HEK293T (cell line): ENCODE measurements at regions not wholly inside any gene's neighbourhood (a gene's known extent, or its start where the extent isn't known, plus 50 kb on each side); places are given as distances from the start of the nearest gene placed in this dataset.

Experiments used
- CTCF ChIA-PET: fragments of 350-600 bp; formaldehyde crosslinking; extraction: SDS; loops from one replicate; lab custom pipeline; 2021; ENCODE audit warnings: antibody characterized with exemption, inconsistent platforms; lab: Yijun Ruan, JAX
- POLR2A ChIA-PET: fragments of 350-600 bp; formaldehyde crosslinking; extraction: SDS; loops from one replicate; lab custom pipeline; 2020; ENCODE audit warnings: antibody characterized with exemption, inconsistent platforms; lab: Yijun Ruan, JAX
- DNase-seq: peaks from one replicate; pipeline ENCODE4 v3.0.0; 2012; ENCODE audit warnings: mixed read lengths; ENCODE audit errors: extremely low spot score
- ARNT ChIP-seq: fragments of 450-650 bp; IDR thresholded peaks from 2 replicates; pipeline ENCODE4 v1.6.1; 2017; ENCODE audit warnings: mild to moderate bottlenecking
- BHLHE40 ChIP-seq: fragments of 450-650 bp; IDR thresholded peaks from 2 replicates; pipeline ENCODE4 v1.6.1; 2016; ENCODE audit warnings: mild to moderate bottlenecking, moderate library complexity, borderline replicate concordance
- CTBP1 ChIP-seq: fragments of 450-650 bp; IDR thresholded peaks from 2 replicates; pipeline ENCODE4 v1.6.1; 2016; ENCODE audit warnings: borderline replicate concordance
- ELF4 ChIP-seq: fragments of 450-650 bp; IDR thresholded peaks from 2 replicates; pipeline ENCODE4 v1.6.1; 2017; ENCODE audit warnings: antibody characterized with exemption
- FOXA1 ChIP-seq: fragments of 450-650 bp; IDR thresholded peaks from 2 replicates; pipeline ENCODE4 v1.6.1; 2016; ENCODE audit warnings: mild to moderate bottlenecking
- FOXK2 ChIP-seq: fragments of 450-650 bp; IDR thresholded peaks from 2 replicates; pipeline ENCODE4 v1.6.1; 2016; ENCODE audit warnings: mild to moderate bottlenecking
- FOXM1 ChIP-seq: fragments of 450-650 bp; IDR thresholded peaks from 2 replicates; pipeline ENCODE4 v1.6.1; 2017; ENCODE audit warnings: mild to moderate bottlenecking, borderline replicate concordance
- HDGF ChIP-seq: fragments of 450-650 bp; IDR thresholded peaks from 2 replicates; pipeline ENCODE4 v1.6.1; 2017; ENCODE audit warnings: antibody characterized with exemption, borderline replicate concordance
- L3MBTL2 ChIP-seq: fragments of 450-650 bp; conservative IDR thresholded peaks from 2 replicates; pipeline ENCODE4 v1.6.1; 2016; ENCODE audit warnings: mild to moderate bottlenecking
- LEF1 ChIP-seq: fragments of 450-650 bp; IDR thresholded peaks from 2 replicates; pipeline ENCODE4 v1.6.1; 2017; ENCODE audit warnings: mild to moderate bottlenecking, borderline replicate concordance
- NFRKB ChIP-seq: fragments of 450-650 bp; IDR thresholded peaks from 2 replicates; pipeline ENCODE4 v1.6.1; 2016; ENCODE audit warnings: mild to moderate bottlenecking, moderate library complexity
- PKNOX1 ChIP-seq: fragments of 450-650 bp; IDR thresholded peaks from 2 replicates; pipeline ENCODE4 v1.6.1; 2016
- SP1 ChIP-seq: fragments of 450-650 bp; IDR thresholded peaks from 2 replicates; pipeline ENCODE4 v1.6.1; 2017
- SUZ12 ChIP-seq: fragments of 450-650 bp; IDR thresholded peaks from 2 replicates; pipeline ENCODE4 v1.6.1; 2016; ENCODE audit warnings: mild to moderate bottlenecking
- TARDBP ChIP-seq: fragments of 450-650 bp; IDR thresholded peaks from 2 replicates; pipeline ENCODE4 v1.6.1; 2016
- ZNF384 ChIP-seq: fragments of 450-650 bp; IDR thresholded peaks from 2 replicates; pipeline ENCODE4 v1.6.1; 2016

GRCh38 chr12:80045594-80045993, 53.7 kb upstream of the OTOGL start:
- DNase-seq, result no peak
- TF ChIP-seq ZNF384 (no peak), ARNT (no peak), BHLHE40 (no peak), LEF1 (no peak)
- ChIA-PET POLR2A (no interaction called here), CTCF (no interaction called here)

- no peak for TF ChIP-seq PKNOX1
- TF ChIP-seq BHLHE40, result no peak
- TF ChIP-seq ARNT, result no peak
- TF ChIP-seq NFRKB, result no peak
- TF ChIP-seq SUZ12, result no peak
- no peak for TF ChIP-seq SP1
- no peak for TF ChIP-seq FOXK2
- no peak for TF ChIP-seq FOXA1
- TF ChIP-seq HDGF, result no peak
- TF ChIP-seq ELF4, result no peak
- no peak for TF ChIP-seq CTBP1
- TF ChIP-seq ZNF384, result no peak
- no peak for TF ChIP-seq FOXM1
- TF ChIP-seq LEF1, result no peak
- TF ChIP-seq L3MBTL2, result no peak
- DNase-seq, result no peak
- ChIA-PET CTCF (no interaction called here), POLR2A (no interaction called here)
These were observed 54.7 kb upstream of the OTOGL start for GRCh38 chr12:80044694-80045046.

- no peak for DNase-seq
- TF ChIP-seq LEF1 (no peak), SP1 (no peak), ZNF384 (no peak), BHLHE40 (no peak), L3MBTL2 (no peak), HDGF (no peak)
- ChIA-PET POLR2A (no interaction called here), CTCF (no interaction called here)
These were observed 57.6 kb upstream of the OTOGL start for GRCh38 chr12:80041692-80042091.

DNA sequence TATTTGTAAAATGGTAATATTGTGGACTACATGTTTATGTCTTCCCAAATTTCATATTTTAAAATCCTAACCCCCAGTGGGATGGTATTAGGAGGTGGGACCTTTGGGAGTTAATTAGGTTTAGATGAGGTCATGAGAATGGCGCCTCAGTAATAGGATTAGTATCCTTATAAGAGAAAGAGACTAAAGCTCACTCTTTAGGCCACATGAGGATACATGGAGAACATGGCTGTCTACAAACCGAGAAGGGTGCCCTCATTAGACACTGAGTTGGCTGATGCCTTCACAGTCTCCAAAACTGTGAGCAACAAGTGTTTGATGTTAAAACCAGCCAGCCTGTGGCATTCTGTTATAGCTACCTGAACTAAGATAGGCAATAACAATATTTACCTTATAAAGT, 58.3 kb upstream of the OTOGL start:
- no peak for TF ChIP-seq FOXA1
- no peak for TF ChIP-seq SP1
- no peak for TF ChIP-seq TARDBP
- TF ChIP-seq HDGF, result no peak
- no peak for TF ChIP-seq ARNT
- TF ChIP-seq FOXM1, result no peak
- no peak for TF ChIP-seq BHLHE40
- no peak for TF ChIP-seq SUZ12
- no peak for TF ChIP-seq NFRKB
- CTCF ChIA-PET, result no interaction called here
- POLR2A ChIA-PET, result no interaction called here
- DNase-seq, result no peak

- DNase-seq, result no peak
- TF ChIP-seq TARDBP (no peak), ELF4 (no peak), PKNOX1 (0 out of 2 replicates have a peak, but pooled peaks have one; percentile 16), ZNF384 (0 out of 2 replicates have a peak, but pooled peaks have one; percentile 15), FOXM1 (no peak), LEF1 (no peak), L3MBTL2 (no peak)
- ChIA-PET POLR2A (no interaction called here), CTCF (no interaction called here)
These were observed 59.1 kb upstream of the OTOGL start for GRCh38 chr12:80040075-80040738.

GRCh38 chr12:80038062-80038560, 61.2 kb upstream of the OTOGL start:
- CTCF ChIA-PET, result no interaction called here
- DNase-seq, result no peak
- POLR2A ChIA-PET, result no interaction called here
- TF ChIP-seq HDGF, result no peak
- TF ChIP-seq SUZ12, result no peak
- no peak for TF ChIP-seq PKNOX1
- TF ChIP-seq NFRKB, result no peak
- no peak for TF ChIP-seq CTBP1
- no peak for TF ChIP-seq ARNT
- TF ChIP-seq LEF1, result no peak
- no peak for TF ChIP-seq BHLHE40

- ChIA-PET CTCF (no interaction called here), POLR2A (no interaction called here)
- TF ChIP-seq L3MBTL2 (no peak), FOXM1 (no peak), PKNOX1 (peak; percentile 68)
- DNase-seq, result no peak
These were observed 65.9 kb upstream of the OTOGL start for GRCh38 chr12:80033448-80033847.
